IMR-90 (cell line): ENCODE measurements at regions not wholly inside any gene's neighbourhood (a gene's known extent, or its start where the extent isn't known, plus 50 kb on each side); places are given as distances from the start of the nearest gene placed in this dataset.

Source experiments
- ATAC-seq: fragments of 200-7000 bp; cut with Tn5 transposase; 2 replicates; pipeline ENCODE4 v1.9.1; 2020; ENCODE audit warnings: low read depth, mild to moderate bottlenecking, moderate library complexity
- BruUV-seq: library from RNA; stranded (reverse); fragments of 400-500 nt; replicated peaks from 2 replicates; lab custom pipeline; 2021; lab: Mats Ljungman, UMichigan
- CTCF ChIA-PET: fragments of 300-600 bp; formaldehyde crosslinking; extraction: SDS; loops from one replicate; lab custom pipeline; 2021; ENCODE audit warnings: antibody characterized with exemption; lab: Yijun Ruan, JAX
- POLR2A ChIA-PET: fragments of 300-600 bp; sonication (Branson Sonifier 250); formaldehyde crosslinking; loops from one replicate; lab custom pipeline; 2022; ENCODE audit warnings: antibody characterized with exemption; ENCODE audit not compliant: unreplicated experiment; lab: Charles Lee
- DNase-seq: peaks from one replicate; pipeline ENCODE4 v3.0.0; 2013
- H2AFZ ChIP-seq: replicated peaks from 2 replicates; pipeline ENCODE3; 2013; ENCODE audit warnings: low read length, mild to moderate bottlenecking; ENCODE audit not compliant: poor library complexity
- H2AK5ac ChIP-seq: 2 replicates; pipeline ENCODE4 v1.6.1; 2013; ENCODE audit warnings: low read depth, low read length, inconsistent platforms
- H2AK9ac ChIP-seq: replicated peaks from 2 replicates; pipeline ENCODE3; 2013; ENCODE audit warnings: mild to moderate bottlenecking, low read depth, low read length, moderate library complexity; ENCODE audit not compliant: poor library complexity
- H2BK120ac ChIP-seq: 2 replicates; pipeline ENCODE4 v1.6.1; 2013; ENCODE audit warnings: low read depth, low read length, inconsistent platforms
- H2BK15ac ChIP-seq: 3 replicates; pipeline ENCODE4 v1.6.1; 2013; ENCODE audit warnings: low read depth, low read length, inconsistent platforms
- H2BK20ac ChIP-seq: 2 replicates; pipeline ENCODE4 v1.6.1; 2013; ENCODE audit warnings: low read depth, mild to moderate bottlenecking, inconsistent platforms, low read length, moderate library complexity
- H2BK5ac ChIP-seq: 2 replicates; pipeline ENCODE4 v1.6.1; 2013; ENCODE audit warnings: mild to moderate bottlenecking, low read depth, low read length, inconsistent platforms; ENCODE audit not compliant: poor library complexity, severe bottlenecking
- H3K14ac ChIP-seq: replicated peaks from 2 replicates; pipeline ENCODE4 v1.6.1; 2013; ENCODE audit warnings: low read depth, low read length, inconsistent platforms
- H3K18ac ChIP-seq: 2 replicates; pipeline ENCODE4 v1.6.1; 2013; ENCODE audit warnings: low read depth, low read length, control low read depth
- H3K23ac ChIP-seq: 2 replicates; pipeline ENCODE4 v1.6.1; 2013; ENCODE audit warnings: low read depth, low read length, inconsistent platforms
- H3K27ac ChIP-seq: 2 replicates; pipeline ENCODE4 v1.5.1; 2013; ENCODE audit warnings: mild to moderate bottlenecking, control low read depth, low read length; ENCODE audit not compliant: insufficient read depth
- H3K27me3 ChIP-seq: 2 replicates; pipeline ENCODE4 v1.6.1; 2013; ENCODE audit warnings: low read length; ENCODE audit not compliant: control insufficient read depth, insufficient read depth
- H3K36me3 ChIP-seq: 2 replicates; pipeline ENCODE4 v1.6.1; 2013; ENCODE audit warnings: low read length, mixed read lengths; ENCODE audit not compliant: control insufficient read depth, insufficient read depth
- H3K4ac ChIP-seq: 2 replicates; pipeline ENCODE4 v1.6.1; 2013; ENCODE audit warnings: low read depth, low read length, inconsistent platforms
- H3K4me1 ChIP-seq: 2 replicates; pipeline ENCODE4 v1.6.1; 2013; ENCODE audit warnings: low read length, mixed read lengths; ENCODE audit not compliant: control insufficient read depth, insufficient read depth
- H3K4me2 ChIP-seq: 2 replicates; pipeline ENCODE4 v1.6.1; 2013; ENCODE audit warnings: low read depth, mild to moderate bottlenecking, control low read depth, low read length, moderate library complexity
- H3K4me3 ChIP-seq: 2 replicates; pipeline ENCODE4 v1.5.1; 2013; ENCODE audit warnings: low read depth, mild to moderate bottlenecking, control low read depth, low read length, moderate library complexity; ENCODE audit not compliant: insufficient read depth
- H3K56ac ChIP-seq: 2 replicates; pipeline ENCODE4 v1.6.1; 2013; ENCODE audit warnings: low read length, inconsistent platforms; ENCODE audit not compliant: insufficient read depth; ENCODE audit errors: extremely low read depth
- H3K79me1 ChIP-seq, 2 experiments: 2 replicates each; pipeline ENCODE4 v1.6.1; 2013; ENCODE audit warnings: low read length in 2 of 2, inconsistent platforms in 1 of 2, low read depth in 1 of 2
- H3K9ac ChIP-seq: 2 replicates; pipeline ENCODE4 v1.6.1; 2013; ENCODE audit warnings: low read depth, low read length, control low read depth
- H3K9me1 ChIP-seq: 2 replicates; pipeline ENCODE4 v1.6.1; 2013; ENCODE audit warnings: low read length, inconsistent platforms; ENCODE audit not compliant: insufficient read depth
- H3K9me3 ChIP-seq: 2 replicates; pipeline ENCODE4 v1.6.1; 2013; ENCODE audit warnings: low read length; ENCODE audit not compliant: control insufficient read depth, insufficient read depth
- H4K20me1 ChIP-seq: 2 replicates; pipeline ENCODE4 v1.6.1; 2013; ENCODE audit warnings: low read length, inconsistent platforms; ENCODE audit not compliant: insufficient read depth
- H4K5ac ChIP-seq: 2 replicates; pipeline ENCODE4 v1.6.1; 2013; ENCODE audit warnings: mild to moderate bottlenecking, low read depth, low read length, control low read depth
- H4K8ac ChIP-seq, 2 experiments: 2 replicates each; pipeline ENCODE4 v1.6.1; 2013; ENCODE audit warnings: low read depth in 2 of 2, low read length in 2 of 2, control low read depth in 1 of 2, inconsistent platforms in 1 of 2
- H4K91ac ChIP-seq: 2 replicates; pipeline ENCODE4 v1.6.1; 2013; ENCODE audit warnings: low read depth, low read length, inconsistent platforms; ENCODE audit not compliant: insufficient read depth
- BHLHE40 ChIP-seq: fragments of 150-350 bp; IDR thresholded peaks from 2 replicates; pipeline ENCODE4 v1.6.1; 2016; ENCODE audit warnings: mild to moderate bottlenecking, low read depth, low read length
- CEBPB ChIP-seq: IDR thresholded peaks from 2 replicates; pipeline ENCODE4 v1.6.1; 2012; ENCODE audit warnings: low read depth, low read length, improper control_type of control experiment
- CHD1 ChIP-seq: IDR thresholded peaks from 2 replicates; pipeline ENCODE4 v1.6.1; 2012; ENCODE audit warnings: low read depth, low read length, improper control_type of control experiment
- ELK1 ChIP-seq: fragments of 150-350 bp; IDR thresholded peaks from 2 replicates; pipeline ENCODE4 v1.6.1; 2016; ENCODE audit warnings: low read depth, mild to moderate bottlenecking, low read length, moderate library complexity, borderline replicate concordance
- FOS ChIP-seq: fragments of 150-350 bp; IDR thresholded peaks from 2 replicates; pipeline ENCODE4 v1.6.1; 2016; ENCODE audit warnings: low read depth, low read length
- MAFK ChIP-seq: IDR thresholded peaks from 2 replicates; pipeline ENCODE4 v1.6.1; 2012; ENCODE audit warnings: low read depth, low read length, improper control_type of control experiment
- MAZ ChIP-seq: IDR thresholded peaks from 2 replicates; pipeline ENCODE4 v1.6.1; 2012; ENCODE audit warnings: low read depth, mild to moderate bottlenecking, low read length, improper control_type of control experiment, moderate library complexity, borderline replicate concordance
- MXI1 ChIP-seq: IDR thresholded peaks from 2 replicates; pipeline ENCODE4 v1.6.1; 2012; ENCODE audit warnings: low read depth, mild to moderate bottlenecking, low read length, moderate library complexity, borderline replicate concordance
- NFE2L2 ChIP-seq: fragments of 150-350 bp; IDR thresholded peaks from 2 replicates; pipeline ENCODE4 v1.6.1; 2016; ENCODE audit warnings: low read depth, mild to moderate bottlenecking, low read length
- POLR2A ChIP-seq: IDR thresholded peaks from 2 replicates; pipeline ENCODE4 v1.6.1; 2012; ENCODE audit warnings: mild to moderate bottlenecking, low read depth, low read length
- RAD21 ChIP-seq: IDR thresholded peaks from 2 replicates; pipeline ENCODE4 v1.6.1; 2012; ENCODE audit warnings: low read length, improper control_type of control experiment
- RCOR1 ChIP-seq: IDR thresholded peaks from 2 replicates; pipeline ENCODE4 v1.6.1; 2012; ENCODE audit warnings: mild to moderate bottlenecking, low read length, improper control_type of control experiment; ENCODE audit not compliant: insufficient replicate concordance
- RFX5 ChIP-seq: IDR thresholded peaks from 2 replicates; pipeline ENCODE4 v1.8.0; 2012; ENCODE audit warnings: low read depth, mild to moderate bottlenecking, low read length, moderate library complexity
- SMC3 ChIP-seq: fragments of 150-350 bp; IDR thresholded peaks from 2 replicates; pipeline ENCODE4 v1.6.1; 2016; ENCODE audit warnings: low read depth, mild to moderate bottlenecking, antibody characterized with exemption, low read length, moderate library complexity
- WGBS, 2 experiments: methylation state at CpG; one replicate each; pipeline versions ENCODE4 v1.1.5 to v1.1.7; 2013; ENCODE audit warnings: missing lambda C conversion rate in 2 of 2; ENCODE audit not compliant: insufficient read length in 1 of 2; ENCODE audit errors: extremely low coverage in 2 of 2; 5-methylcytosine and 5-hydroxymethylcytosine counted together
- dilution Hi-C: fragments of 300-500 bp; cut with HindIII; formaldehyde crosslinking; loops from one replicate; pipeline ENCODE4 v1.14.3; 2018; ENCODE audit warnings: low sequenced_read_pairs; ENCODE audit not compliant: unreplicated experiment
- in situ Hi-C: fragments of 300-500 bp; cut with MboI; formaldehyde crosslinking; loops from 3 replicates; pipeline ENCODE4 v1.14.3; 2019; ENCODE audit warnings: low sequenced_read_pairs, inconsistent platforms, mixed read lengths
- intact Hi-C: fragments of 100-400 bp; cut with micrococcal nuclease; formaldehyde crosslinking; loops from 2 replicates; pipeline ENCODE4 v1.10.0; 2022
- TF ChIP-seq, protein P1 (sequence below): fragments of 150-350 bp; IDR thresholded peaks from 2 replicates; pipeline ENCODE4 v1.6.1; 2017; ENCODE audit warnings: mild to moderate bottlenecking, antibody characterized with exemption, low read length, low read depth
- TF ChIP-seq, protein P2 (sequence below): conservative IDR thresholded peaks from 2 replicates; pipeline ENCODE4 v1.5.1; 2012; ENCODE audit warnings: mild to moderate bottlenecking, low read depth, low read length, improper control_type of control experiment

- dilution Hi-C loops, result no loop called here
- no peak overlapping the region for H2BK15ac ChIP-seq
- ChIA-PET POLR2A (no interaction called here), CTCF (interaction anchor here (1.3 kb wide), 1 partner anchor 242 kb away, joined by 5 read pairs; the partner anchor contains the start of gene NECTIN1)
- H4K8ac ChIP-seq, result no peak overlapping the region
- H3K27ac ChIP-seq, result no peak overlapping the region
- H2BK120ac ChIP-seq, result no peak overlapping the region
- intact Hi-C loops, result no loop called here
- H3K9me3 ChIP-seq, result no peaks in the 10 kb centered on the region
- H3K56ac ChIP-seq, result no peak overlapping the region
- H2BK5ac ChIP-seq, result no peak overlapping the region
- H4K5ac ChIP-seq, result no peak overlapping the region
- H2BK20ac ChIP-seq, result no peak overlapping the region
- H2AFZ ChIP-seq, result no peak overlapping the region
- ATAC-seq (no peak), DNase-seq (no peak)
- peaks cover 80% of the 10 kb centered on the region for H3K27me3 ChIP-seq
- no peak overlapping the region for H2AK9ac ChIP-seq
- no peak overlapping the region for H3K18ac ChIP-seq
- H3K4ac ChIP-seq, result no peak overlapping the region
- TF ChIP-seq RAD21 (no peak), MAZ (no peak), NFE2L2 (no peak), POLR2A (no peak), BHLHE40 (no peak), RCOR1 (no peak), RFX5 (no peak), CHD1 (no peak), SMC3 (no peak), ELK1 (no peak), CEBPB (no peak), FOS (no peak), MXI1 (no peak), MAFK (no peak)
- TF ChIP-seq, protein P1, sequence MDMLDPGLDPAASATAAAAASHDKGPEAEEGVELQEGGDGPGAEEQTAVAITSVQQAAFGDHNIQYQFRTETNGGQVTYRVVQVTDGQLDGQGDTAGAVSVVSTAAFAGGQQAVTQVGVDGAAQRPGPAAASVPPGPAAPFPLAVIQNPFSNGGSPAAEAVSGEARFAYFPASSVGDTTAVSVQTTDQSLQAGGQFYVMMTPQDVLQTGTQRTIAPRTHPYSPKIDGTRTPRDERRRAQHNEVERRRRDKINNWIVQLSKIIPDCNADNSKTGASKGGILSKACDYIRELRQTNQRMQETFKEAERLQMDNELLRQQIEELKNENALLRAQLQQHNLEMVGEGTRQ, result no peak
- TF ChIP-seq, protein P2, sequence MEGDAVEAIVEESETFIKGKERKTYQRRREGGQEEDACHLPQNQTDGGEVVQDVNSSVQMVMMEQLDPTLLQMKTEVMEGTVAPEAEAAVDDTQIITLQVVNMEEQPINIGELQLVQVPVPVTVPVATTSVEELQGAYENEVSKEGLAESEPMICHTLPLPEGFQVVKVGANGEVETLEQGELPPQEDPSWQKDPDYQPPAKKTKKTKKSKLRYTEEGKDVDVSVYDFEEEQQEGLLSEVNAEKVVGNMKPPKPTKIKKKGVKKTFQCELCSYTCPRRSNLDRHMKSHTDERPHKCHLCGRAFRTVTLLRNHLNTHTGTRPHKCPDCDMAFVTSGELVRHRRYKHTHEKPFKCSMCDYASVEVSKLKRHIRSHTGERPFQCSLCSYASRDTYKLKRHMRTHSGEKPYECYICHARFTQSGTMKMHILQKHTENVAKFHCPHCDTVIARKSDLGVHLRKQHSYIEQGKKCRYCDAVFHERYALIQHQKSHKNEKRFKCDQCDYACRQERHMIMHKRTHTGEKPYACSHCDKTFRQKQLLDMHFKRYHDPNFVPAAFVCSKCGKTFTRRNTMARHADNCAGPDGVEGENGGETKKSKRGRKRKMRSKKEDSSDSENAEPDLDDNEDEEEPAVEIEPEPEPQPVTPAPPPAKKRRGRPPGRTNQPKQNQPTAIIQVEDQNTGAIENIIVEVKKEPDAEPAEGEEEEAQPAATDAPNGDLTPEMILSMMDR, result no peak
- H3K4me2 ChIP-seq, result no peak overlapping the region
- no peak overlapping the region for H3K9ac ChIP-seq
- WGBS, 2 experiments, result no CpG with 5 or more reads among the region's 3 CpGs
- no peak overlapping the region for H2AK5ac ChIP-seq
- H3K36me3 ChIP-seq, result no peaks in the 10 kb centered on the region
- no peak overlapping the region for H3K4me3 ChIP-seq
- H3K14ac ChIP-seq, result no peak overlapping the region
- H3K23ac ChIP-seq, result no peak overlapping the region
- H4K20me1 ChIP-seq, result no peaks in the 10 kb centered on the region
- 0 out of 2 replicates have a peak, but pooled peaks cover 3% of the 10 kb centered on the region for H3K9me1 ChIP-seq
- no peak overlapping the region for H4K91ac ChIP-seq
- H3K4me1 ChIP-seq, result no peaks in the 10 kb centered on the region
- in situ Hi-C loops, result no loop called here
- BruUV-seq, result no TSS peak
- H3K79me1 ChIP-seq, result no peaks in the 10 kb centered on the region
These were observed 63.8 kb upstream of the THY1 start for GRCh38 chr11:119486691-119487259.
